ENCODE measurements at regions not wholly inside any gene's neighbourhood (a gene's known extent, or its start where the extent isn't known, plus 50 kb on each side); places are given as distances from the start of the nearest gene placed in this dataset.

- Histone ChIP-seq H3K27me3 (peaks cover 6 to 32% (median 20%) of the 10 kb centered on the region in 7 donors), H3K27ac (no peak overlapping the region), H3K36me3 (no peaks in the 10 kb centered on the region), H3K4me3 (no peak overlapping the region), H3K9me3 (peaks cover 0 to 13% (median 0%) of the 10 kb centered on the region in 11 donors), H3K4me1 (no peaks in the 10 kb centered on the region)
- 44 to 55% methylated on average over 2 of the region's 2 CpGs for WGBS, 2 donors
- ATAC-seq (no peak), DNase-seq (no peak)
- intact Hi-C loops (cut with DNase I): no loop called here
- no peak for TF ChIP-seq CTCF (IDR thresholded peaks at IDR 0.05)
Observed at GRCh38 chr11:45436118-45436517, 150.0 kb upstream of the SYT13 start.

- H3K4me1 ChIP-seq: no peaks in the 10 kb centered on the region
- DNase-seq (no peak), ATAC-seq (no peak)
- peaks cover 6 to 32% (median 20%) of the 10 kb centered on the region in 7 donors for H3K27me3 ChIP-seq
- no peaks in the 10 kb centered on the region for H3K36me3 ChIP-seq
- TF ChIP-seq CTCF (IDR thresholded peaks at IDR 0.05): no peak
- H3K4me3 ChIP-seq: no peak overlapping the region
- peaks cover 0 to 13% (median 0%) of the 10 kb centered on the region in 11 donors for H3K9me3 ChIP-seq
- no peak overlapping the region for H3K27ac ChIP-seq
- intact Hi-C loops (cut with DNase I): no loop called here
- WGBS, 2 donors: 53 to 66% methylated on average over 3 of the region's 3 CpGs
Observed at GRCh38 chr11:45435706-45436105, 149.6 kb upstream of the SYT13 start.

GRCh38 chr11:45432910-45433309 lies 146.8 kb upstream of the SYT13 start:
- ATAC-seq (no peak), DNase-seq (no peak)
- peaks cover 6 to 50% (median 23%) of the 10 kb centered on the region in 7 donors for H3K27me3 ChIP-seq
- no peak overlapping the region for H3K4me3 ChIP-seq
- no peak for TF ChIP-seq CTCF (IDR thresholded peaks at IDR 0.05)
- 90 to 93% methylated on average over 6 of the region's 6 CpGs for WGBS, 2 donors
- no peaks in the 10 kb centered on the region for H3K9me3 ChIP-seq
- intact Hi-C loops (cut with DNase I): no loop called here
- H3K4me1 ChIP-seq: no peaks in the 10 kb centered on the region
- no peak overlapping the region for H3K27ac ChIP-seq
- H3K36me3 ChIP-seq: no peaks in the 10 kb centered on the region

GRCh38 chr11:45432100-45432499 lies 146.0 kb upstream of the SYT13 start:
- H3K4me3 ChIP-seq: no peak overlapping the region
- 86 to 90% methylated on average over 3 of the region's 3 CpGs for whole genome bisulfite sequencing, 2 donors
- H3K27ac ChIP-seq: no peak overlapping the region
- no peak for DNase-seq
- H3K9me3 ChIP-seq: no peaks in the 10 kb centered on the region
- no peak for ATAC-seq
- H3K27me3 ChIP-seq: peaks cover 6 to 55% (median 27%) of the 10 kb centered on the region in 7 donors
- TF ChIP-seq CTCF (IDR thresholded peaks at IDR 0.05): no peak
- intact Hi-C loops (cut with DNase I): no loop called here
- no peaks in the 10 kb centered on the region for H3K36me3 ChIP-seq
- no peaks in the 10 kb centered on the region for H3K4me1 ChIP-seq
